Tibial artery (tissue), 4 donors: ENCODE measurements at regions not wholly inside any gene's neighbourhood (a gene's known extent, or its start where the extent isn't known, plus 50 kb on each side); places are given as distances from the start of the nearest gene placed in this dataset.

ENCODE experiments used
- DNase-seq, 2 donors: peaks; one replicate each; pipeline ENCODE4 v3.0.0-alpha.2; 2019
- H3K27ac ChIP-seq, 2 donors: fragments of 200-600 bp; sonication (generic) in 1 of 2; 1 replicate in 1 of 2; 2 replicates in 1 of 2; pipeline ENCODE4 v1.5.1; 2018 to 2019; ENCODE audit warnings: mild to moderate bottlenecking in 1 of 2
- H3K27me3 ChIP-seq, 2 donors: fragments of 200-600 bp; sonication (generic) in 1 of 2; one replicate each; pipeline versions ENCODE4 v1.5.1 to v1.6.0; 2016 to 2019
- H3K36me3 ChIP-seq, 3 donors: fragments of 200-600 bp; sonication (generic) in 2 of 3; one replicate each; pipeline ENCODE4 v1.5.1; 2016 to 2019; ENCODE audit warnings: mild to moderate bottlenecking in 2 of 3
- H3K4me1 ChIP-seq, 4 donors: fragments of 200-600 bp; sonication (generic) in 2 of 4; 1 replicate in 3 of 4; 2 replicates in 1 of 4; pipeline ENCODE4 v1.5.1; 2016 to 2019
- H3K4me3 ChIP-seq, 2 donors: fragments of 200-600 bp; sonication (generic) in 1 of 2; 1 replicate in 1 of 2; 2 replicates in 1 of 2; pipeline ENCODE4 v1.5.1; 2018 to 2019; ENCODE audit warnings: mild to moderate bottlenecking in 2 of 2
- H3K9me3 ChIP-seq, 3 donors: fragments of 200-600 bp; sonication (generic) in 1 of 3; one replicate each; pipeline ENCODE4 v1.5.1; 2016 to 2019
- intact Hi-C: fragments of 100-400 bp; cut with DNase I; formaldehyde crosslinking; loops from one replicate; pipeline ENCODE4 v1.15.0; 2023; ENCODE audit warnings: low total_unique reads
- TF ChIP-seq, protein P1 (sequence below), 2 experiments: fragments of 200-600 bp in 1 of 2; fragments of 450-650 bp in 1 of 2; IDR thresholded peaks; one replicate each; pipeline ENCODE4 v1.5.1; 2017 to 2019; ENCODE audit warnings: antibody characterized with exemption in 2 of 2, mild to moderate bottlenecking in 1 of 2, moderate library complexity in 1 of 2

DNA sequence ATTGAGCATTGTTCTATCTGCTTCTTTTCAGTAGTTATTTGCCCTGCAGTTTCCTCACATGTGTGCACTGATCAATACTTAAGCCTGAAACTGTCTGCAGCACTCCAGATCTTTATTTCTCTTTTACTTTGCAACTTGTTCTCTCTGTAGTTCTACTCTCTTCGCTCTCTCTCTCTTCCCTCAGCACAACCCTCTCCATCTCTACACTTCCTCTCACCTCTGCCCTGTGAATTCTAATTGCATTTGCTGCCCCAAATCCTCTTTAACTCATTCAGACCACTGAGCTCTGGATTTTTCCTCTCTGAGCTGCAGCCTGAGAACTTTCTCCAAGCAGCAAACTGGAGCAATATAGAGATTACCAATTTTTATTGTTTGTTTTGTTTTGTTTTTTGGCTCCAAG, 1035.5 kb downstream of the FSCB start:
- TF ChIP-seq, protein P1, sequence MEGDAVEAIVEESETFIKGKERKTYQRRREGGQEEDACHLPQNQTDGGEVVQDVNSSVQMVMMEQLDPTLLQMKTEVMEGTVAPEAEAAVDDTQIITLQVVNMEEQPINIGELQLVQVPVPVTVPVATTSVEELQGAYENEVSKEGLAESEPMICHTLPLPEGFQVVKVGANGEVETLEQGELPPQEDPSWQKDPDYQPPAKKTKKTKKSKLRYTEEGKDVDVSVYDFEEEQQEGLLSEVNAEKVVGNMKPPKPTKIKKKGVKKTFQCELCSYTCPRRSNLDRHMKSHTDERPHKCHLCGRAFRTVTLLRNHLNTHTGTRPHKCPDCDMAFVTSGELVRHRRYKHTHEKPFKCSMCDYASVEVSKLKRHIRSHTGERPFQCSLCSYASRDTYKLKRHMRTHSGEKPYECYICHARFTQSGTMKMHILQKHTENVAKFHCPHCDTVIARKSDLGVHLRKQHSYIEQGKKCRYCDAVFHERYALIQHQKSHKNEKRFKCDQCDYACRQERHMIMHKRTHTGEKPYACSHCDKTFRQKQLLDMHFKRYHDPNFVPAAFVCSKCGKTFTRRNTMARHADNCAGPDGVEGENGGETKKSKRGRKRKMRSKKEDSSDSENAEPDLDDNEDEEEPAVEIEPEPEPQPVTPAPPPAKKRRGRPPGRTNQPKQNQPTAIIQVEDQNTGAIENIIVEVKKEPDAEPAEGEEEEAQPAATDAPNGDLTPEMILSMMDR (IDR thresholded peaks at IDR 0.05) = no peak
- Histone ChIP-seq H3K36me3 (no peaks in the 10 kb centered on the region), H3K27ac (no peak overlapping the region), H3K4me3 (no peak overlapping the region), H3K4me1 (no peaks in the 10 kb centered on the region), H3K9me3 (no peaks in the 10 kb centered on the region), H3K27me3 (no peaks in the 10 kb centered on the region)
- intact Hi-C loops = no loop called here
- no peak for DNase-seq

DNA sequence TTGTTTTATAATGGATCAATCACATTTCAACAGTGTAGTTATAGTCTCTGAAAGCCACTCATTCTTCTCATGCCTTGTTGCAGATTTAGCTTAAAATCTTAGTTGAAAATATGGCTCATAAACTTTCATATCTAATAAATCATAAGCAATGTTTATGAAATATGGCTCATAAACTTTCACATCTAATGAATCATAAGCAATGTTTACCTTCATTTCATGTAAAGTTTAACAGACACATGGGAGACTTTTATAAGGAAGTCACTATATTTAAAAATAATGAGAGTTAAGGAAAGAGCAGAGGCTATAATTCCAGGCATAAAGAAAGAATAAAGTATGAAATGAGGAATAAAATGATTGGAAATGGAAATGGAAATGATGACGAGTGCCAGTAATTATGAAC, 1042.1 kb downstream of the FSCB start:
- DNase-seq = no peak
- no peak overlapping the region for H3K4me3 ChIP-seq
- intact Hi-C loops = no loop called here
- TF ChIP-seq, protein P1 (IDR thresholded peaks at IDR 0.05) = no peak
- no peaks in the 10 kb centered on the region for H3K27me3 ChIP-seq
- no peaks in the 10 kb centered on the region for H3K4me1 ChIP-seq
- H3K36me3 ChIP-seq = no peaks in the 10 kb centered on the region
- no peaks in the 10 kb centered on the region for H3K9me3 ChIP-seq
- H3K27ac ChIP-seq = no peak overlapping the region

DNA sequence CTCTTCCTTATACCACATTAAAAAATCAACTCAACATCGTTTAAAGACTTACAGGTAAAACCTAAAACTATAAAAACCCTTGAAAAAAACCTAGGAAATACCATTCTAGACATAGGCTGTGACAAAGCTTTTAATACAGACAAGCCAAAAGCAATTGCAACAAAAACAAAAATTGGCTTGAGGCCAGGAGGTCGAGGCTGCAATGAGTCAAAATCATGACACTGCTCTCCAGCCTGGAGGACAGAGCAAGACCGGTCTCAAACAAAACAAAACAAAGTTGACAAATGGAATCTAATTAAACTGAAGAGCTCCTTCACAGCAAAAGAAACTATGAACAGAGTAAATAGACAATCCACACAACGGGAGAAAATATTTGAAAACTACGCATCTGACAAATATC, 1057.8 kb downstream of the FSCB start:
- Histone ChIP-seq H3K4me3 (no peak overlapping the region), H3K4me1 (no peaks in the 10 kb centered on the region), H3K36me3 (no peaks in the 10 kb centered on the region), H3K9me3 (peaks cover 0 to 1% (median 0%) of the 10 kb centered on the region in 3 donors), H3K27ac (no peak overlapping the region), H3K27me3 (no peaks in the 10 kb centered on the region)
- TF ChIP-seq, protein P1 (IDR thresholded peaks at IDR 0.05) = no peak
- intact Hi-C loops = no loop called here
- no peak for DNase-seq

DNA sequence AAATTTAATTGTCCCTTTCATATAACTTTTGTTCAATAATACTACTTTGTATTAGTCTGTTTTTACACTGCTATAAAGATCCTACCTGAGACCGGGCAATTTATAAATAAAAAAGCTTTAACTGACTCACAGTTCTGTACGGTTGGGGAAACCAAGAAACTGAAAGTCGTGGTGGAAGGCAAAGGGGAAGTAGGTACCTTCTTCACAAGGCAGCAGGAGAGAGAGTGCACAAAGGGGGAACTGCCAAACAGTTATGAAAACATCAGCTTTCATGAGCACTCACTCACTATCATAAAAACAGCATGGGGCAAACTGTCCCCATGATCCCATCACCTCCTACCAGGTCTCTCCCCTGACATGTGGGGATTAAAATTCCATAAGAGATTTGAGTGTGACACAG, 1069.0 kb downstream of the FSCB start:
- TF ChIP-seq, protein P1 (IDR thresholded peaks at IDR 0.05) = no peak
- no peaks in the 10 kb centered on the region for H3K36me3 ChIP-seq
- no peaks in the 10 kb centered on the region for H3K4me1 ChIP-seq
- H3K27me3 ChIP-seq = no peaks in the 10 kb centered on the region
- intact Hi-C loops = no loop called here
- H3K27ac ChIP-seq = no peak overlapping the region
- H3K4me3 ChIP-seq = no peak overlapping the region
- H3K9me3 ChIP-seq = no peaks in the 10 kb centered on the region
- no peak for DNase-seq

DNA sequence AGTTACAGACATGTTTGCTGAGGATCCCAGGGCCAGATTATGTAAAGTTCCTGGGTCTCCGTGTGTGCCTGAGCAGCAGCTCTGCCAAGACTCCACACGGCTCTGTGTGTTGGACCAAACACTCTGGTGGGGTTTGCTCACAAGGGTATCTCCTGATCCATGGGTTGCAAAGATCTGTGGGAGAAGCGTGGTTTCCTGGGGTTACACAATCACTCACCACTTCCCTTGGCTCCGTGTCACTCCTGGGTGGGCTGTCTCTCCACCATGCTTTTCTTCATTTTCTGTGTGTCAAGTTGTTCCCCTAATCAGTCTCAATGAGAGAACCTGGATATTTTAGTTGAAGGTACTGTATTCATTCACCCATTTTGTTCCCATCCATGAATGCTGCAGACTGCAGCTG, 1088.8 kb downstream of the FSCB start:
- peaks cover 0 to 6% (median 0%) of the 10 kb centered on the region in 3 donors for H3K9me3 ChIP-seq
- H3K4me1 ChIP-seq = no peaks in the 10 kb centered on the region
- TF ChIP-seq, protein P1 (IDR thresholded peaks at IDR 0.05) = no peak
- H3K4me3 ChIP-seq = no peak overlapping the region
- no peak for DNase-seq
- no peaks in the 10 kb centered on the region for H3K36me3 ChIP-seq
- H3K27ac ChIP-seq = no peak overlapping the region
- intact Hi-C loops = no loop called here
- H3K27me3 ChIP-seq = no peaks in the 10 kb centered on the region

DNA sequence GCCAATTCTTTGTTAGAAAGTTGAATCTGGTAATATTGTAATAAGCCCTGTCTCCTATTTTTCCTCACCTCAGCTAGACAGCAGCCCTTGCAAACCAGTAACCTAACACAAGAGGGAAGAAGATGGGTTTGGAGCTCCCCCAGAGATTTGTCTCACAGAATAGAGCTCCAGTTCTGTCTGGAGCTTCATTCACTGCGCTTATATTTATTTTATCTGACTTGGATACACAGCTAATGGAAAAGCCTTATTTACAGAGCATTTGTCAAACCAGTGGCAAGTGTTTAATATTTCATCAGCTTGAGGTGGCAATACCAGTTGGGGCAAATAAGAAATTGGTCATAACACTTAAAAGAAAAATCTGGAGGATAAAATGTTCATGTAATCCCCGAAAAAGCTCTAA, 1094.0 kb downstream of the FSCB start:
- intact Hi-C loops = no loop called here
- H3K4me3 ChIP-seq = no peak overlapping the region
- no peak overlapping the region for H3K27ac ChIP-seq
- no peaks in the 10 kb centered on the region for H3K36me3 ChIP-seq
- no peaks in the 10 kb centered on the region for H3K27me3 ChIP-seq
- no peak for DNase-seq
- TF ChIP-seq, protein P1 (IDR thresholded peaks at IDR 0.05) = no peak
- H3K4me1 ChIP-seq = no peaks in the 10 kb centered on the region
- no peaks in the 10 kb centered on the region for H3K9me3 ChIP-seq
